H1 (cell line): ENCODE measurements at regions not wholly inside any gene's neighbourhood (a gene's known extent, or its start where the extent isn't known, plus 50 kb on each side); places are given as distances from the start of the nearest gene placed in this dataset.

Source experiments
- CHD7 ChIP-seq: fragments of 300-600 bp; sonication (generic); IDR thresholded peaks from 2 replicates; pipeline ENCODE4 v1.7.1; 2012; ENCODE audit warnings: low read length, moderate library complexity, mild to moderate bottlenecking, inconsistent platforms; ENCODE audit not compliant: insufficient replicate concordance
- POLR2AphosphoS5 ChIP-seq: IDR thresholded peaks from 2 replicates; pipeline ENCODE4 v1.6.1; 2011; ENCODE audit warnings: low read depth, low read length
- RXRA ChIP-seq: IDR thresholded peaks from 2 replicates; pipeline ENCODE4 v1.6.1; 2011; ENCODE audit warnings: low read depth, mild to moderate bottlenecking, low read length, moderate library complexity; ENCODE audit not compliant: insufficient read depth
- TEAD4 ChIP-seq: IDR thresholded peaks from 2 replicates; pipeline ENCODE4 v1.6.1; 2012; ENCODE audit warnings: low read depth, low read length, inconsistent platforms, mixed read lengths

GRCh38 chr13:47687577-47687976 lies 313.5 kb downstream of the SUCLA2 start (continued):
- TF ChIP-seq CHD7 (no peak), RXRA (no peak), TEAD4 (no peak), POLR2AphosphoS5 (no peak)
